Aorta (tissue), 5 donors: ENCODE measurements at regions not wholly inside any gene's neighbourhood (a gene's known extent, or its start where the extent isn't known, plus 50 kb on each side); places are given as distances from the start of the nearest gene placed in this dataset.
"Not testable (repeated sequence)": the region's sequence is repeated elsewhere in the genome, so short reads cannot be mapped to it uniquely, and the experiment has no call there.

Experiments used
- ATAC-seq: fragments of 200-7000 bp; cut with Tn5 transposase; one replicate; pipeline ENCODE4 v1.9.1; 2022; ENCODE audit warnings: moderate library complexity; ENCODE audit not compliant: low FRiP score
- DNase-seq, 2 donors: peaks; one replicate each; pipeline ENCODE4 v3.0.0-alpha.2; 2020
- H3K27ac ChIP-seq, 2 donors: one replicate each; pipeline ENCODE4 v1.5.1; 2013; ENCODE audit warnings: low read length in 2 of 2, mild to moderate bottlenecking in 2 of 2, moderate library complexity in 2 of 2, control low read depth in 1 of 2, inconsistent platforms in 1 of 2, low read depth in 1 of 2
- H3K27me3 ChIP-seq, 2 donors: one replicate each; pipeline ENCODE4 v1.6.1; 2013; ENCODE audit warnings: control low read depth in 1 of 2, low read length in 1 of 2, mild to moderate bottlenecking in 1 of 2, moderate library complexity in 1 of 2; ENCODE audit not compliant: insufficient read depth in 2 of 2, control insufficient read depth in 1 of 2
- H3K36me3 ChIP-seq, 2 donors: one replicate each; pipeline ENCODE4 v1.6.1; 2013; ENCODE audit warnings: control low read depth in 1 of 2, low read length in 1 of 2, mild to moderate bottlenecking in 1 of 2; ENCODE audit not compliant: insufficient read depth in 2 of 2, control insufficient read depth in 1 of 2
- H3K4me1 ChIP-seq, 2 donors: one replicate each; pipeline ENCODE4 v1.6.1; 2013; ENCODE audit warnings: low read length in 2 of 2, control low read depth in 1 of 2, mild to moderate bottlenecking in 1 of 2, moderate library complexity in 1 of 2; ENCODE audit not compliant: insufficient read depth in 2 of 2, control insufficient read depth in 1 of 2
- H3K4me3 ChIP-seq, 2 donors: one replicate each; pipeline ENCODE4 v1.5.1; 2013; ENCODE audit warnings: low read length in 2 of 2, control low read depth in 1 of 2, mild to moderate bottlenecking in 1 of 2
- H3K9me3 ChIP-seq: one replicate; pipeline ENCODE4 v1.6.1; 2013; ENCODE audit warnings: mild to moderate bottlenecking, low read length; ENCODE audit not compliant: control insufficient read depth
- WGBS, 2 donors: extraction: QIAGEN DNeasy Blood & Tissue Kit; methylation state at CpG; one replicate each; pipeline ENCODE4 v1.1.7; 2013; 5-methylcytosine and 5-hydroxymethylcytosine counted together
- intact Hi-C, 2 donors: fragments of 100-400 bp; cut with DNase I; formaldehyde crosslinking; loops; one replicate each; pipeline versions ENCODE4 v1.14.2 to v1.15.0; 2022
- donor health status: healthy with polysubstance abuse.
- donor health status: Bipolar disorder and iron deficiency.
- donor health status: DM: no; HTN: no; CAD: no.
- donor health status: DM: no; HTN: no; CAD: no.
- donor health status: DM: yes; HTN: yes; CAD: no.

DNA sequence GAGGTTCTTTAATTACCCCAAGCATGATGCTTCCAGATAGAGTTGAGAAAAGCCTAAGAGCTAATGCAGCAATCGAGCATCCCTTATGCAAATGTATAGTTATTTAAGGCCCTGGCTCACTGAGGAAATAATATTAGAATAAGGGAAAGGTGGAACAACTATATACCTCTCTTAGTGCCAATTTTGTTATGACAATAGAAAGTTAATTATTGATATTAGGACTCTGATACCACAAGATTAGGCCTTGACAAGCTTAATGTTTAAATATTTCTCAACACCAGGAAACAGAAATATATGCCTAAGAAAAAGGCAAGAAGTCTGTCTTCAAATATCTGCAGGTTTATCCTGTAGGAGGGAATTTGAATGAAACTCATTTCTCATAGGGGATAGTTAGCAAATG is 371.0 kb downstream of the PRELID2 start:
- no peak overlapping the region for H3K4me3 ChIP-seq
- peaks cover 0 to 6% of the 10 kb centered on the region in 2 donors for H3K4me1 ChIP-seq
- DNase-seq (no peak), ATAC-seq (no peak)
- 90 to 94% methylated on average over 1 of the region's 1 CpG for WGBS, 2 donors
- no peaks in the 10 kb centered on the region for H3K36me3 ChIP-seq
- intact Hi-C loops: no loop called here
- no peak overlapping the region for H3K27ac ChIP-seq
- H3K9me3 ChIP-seq: no peaks in the 10 kb centered on the region
- no peaks in the 10 kb centered on the region for H3K27me3 ChIP-seq

DNA sequence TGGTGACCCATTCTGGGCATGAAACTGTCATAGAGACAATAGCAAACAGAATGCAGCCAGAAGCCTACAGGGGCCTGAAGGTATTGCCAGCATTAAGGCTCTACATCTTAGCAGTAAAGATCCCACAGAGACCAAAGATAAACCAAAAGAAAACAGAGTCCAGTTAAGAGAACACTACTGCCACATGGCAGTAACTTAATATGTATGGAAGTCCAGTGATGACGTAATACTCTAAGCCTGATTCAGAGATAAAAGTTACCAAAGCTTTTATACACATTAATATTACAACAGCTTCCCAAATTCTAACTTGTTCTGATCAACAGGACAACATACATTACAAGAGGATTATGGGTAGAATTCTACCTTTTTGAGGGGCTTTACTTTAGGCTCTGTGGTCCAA is 371.5 kb downstream of the PRELID2 start:
- no peak overlapping the region for H3K27ac ChIP-seq
- H3K9me3 ChIP-seq: no peaks in the 10 kb centered on the region
- intact Hi-C loops: no loop called here
- H3K27me3 ChIP-seq: no peaks in the 10 kb centered on the region
- H3K36me3 ChIP-seq: no peaks in the 10 kb centered on the region
- WGBS, 2 donors: 62 to 65% methylated on average over 1 of the region's 1 CpG
- DNase-seq: no peak
- ATAC-seq: no peak
- H3K4me3 ChIP-seq: no peak overlapping the region
- H3K4me1 ChIP-seq: peaks cover 0 to 6% of the 10 kb centered on the region in 2 donors

DNA sequence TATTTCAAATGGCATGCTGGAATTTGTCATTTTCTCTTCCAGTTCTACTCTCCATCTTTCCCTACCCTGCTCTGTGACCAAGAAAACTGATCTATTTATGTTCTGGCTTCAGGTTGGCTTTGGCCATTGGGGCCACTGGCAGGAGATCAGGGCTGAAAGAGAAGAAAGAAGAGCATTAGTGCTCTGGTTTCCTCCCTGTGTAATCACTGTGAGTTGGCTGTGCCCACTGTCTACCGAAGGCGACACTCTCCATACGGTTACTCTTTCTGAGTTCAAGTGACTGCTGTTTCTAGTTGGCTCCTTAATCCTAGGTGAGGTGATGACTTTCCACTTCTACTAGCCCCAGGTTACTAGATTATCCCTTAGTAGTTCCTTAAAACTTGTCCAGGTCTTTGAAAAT is 372.6 kb downstream of the PRELID2 start:
- DNase-seq: no peak

DNA sequence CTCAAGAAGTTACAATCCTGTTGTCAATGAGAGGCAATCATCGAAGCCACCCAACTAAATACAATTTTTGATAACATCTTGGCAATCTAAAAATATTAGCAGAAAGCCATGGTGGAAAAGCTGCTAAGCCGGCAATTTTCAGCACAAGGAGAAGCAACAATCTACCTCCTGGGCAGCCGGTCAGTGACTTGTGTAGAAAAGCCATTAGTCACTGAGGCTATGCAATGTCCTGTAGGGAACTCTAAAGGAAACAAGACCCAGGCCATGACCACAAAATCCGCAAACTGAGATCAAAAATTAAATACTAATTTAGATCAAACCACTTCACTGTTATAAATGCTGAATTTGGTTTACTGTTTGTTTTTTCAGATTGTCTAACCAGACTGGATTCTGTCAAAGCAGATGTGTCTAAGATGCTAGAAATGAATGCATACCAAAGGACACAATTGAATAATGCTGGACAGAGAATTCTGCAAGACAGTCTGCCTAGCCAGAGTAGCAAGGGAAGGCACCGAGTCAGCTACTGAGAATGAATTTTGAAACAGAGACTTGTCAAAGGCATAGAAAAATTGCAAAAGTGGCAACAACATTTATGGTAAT is 384.8 kb downstream of the PRELID2 start:
- Histone ChIP-seq H3K9me3 (no peaks in the 10 kb centered on the region), H3K27me3 (no peaks in the 10 kb centered on the region), H3K4me1 (no peaks in the 10 kb centered on the region), H3K36me3 (no peaks in the 10 kb centered on the region), H3K27ac (no peak overlapping the region), H3K4me3 (no peak overlapping the region)
- ATAC-seq: no peak
- 76 to 77% methylated on average over 5 of the region's 5 CpGs for WGBS, 2 donors
- no peak for DNase-seq
- intact Hi-C loops: no loop called here

More for the DNA sequence above, 372.6 kb downstream of the PRELID2 start:
- Histone ChIP-seq H3K36me3 (no peaks in the 10 kb centered on the region), H3K4me3 (no peak overlapping the region), H3K27me3 (no peaks in the 10 kb centered on the region), H3K9me3 (no peaks in the 10 kb centered on the region), H3K4me1 (peaks cover 0 to 6% of the 10 kb centered on the region in 2 donors), H3K27ac (no peak overlapping the region)
- ATAC-seq: no peak
- intact Hi-C loops: no loop called here
- 90 to 97% methylated on average over 3 of the region's 3 CpGs for WGBS, 2 donors

DNA sequence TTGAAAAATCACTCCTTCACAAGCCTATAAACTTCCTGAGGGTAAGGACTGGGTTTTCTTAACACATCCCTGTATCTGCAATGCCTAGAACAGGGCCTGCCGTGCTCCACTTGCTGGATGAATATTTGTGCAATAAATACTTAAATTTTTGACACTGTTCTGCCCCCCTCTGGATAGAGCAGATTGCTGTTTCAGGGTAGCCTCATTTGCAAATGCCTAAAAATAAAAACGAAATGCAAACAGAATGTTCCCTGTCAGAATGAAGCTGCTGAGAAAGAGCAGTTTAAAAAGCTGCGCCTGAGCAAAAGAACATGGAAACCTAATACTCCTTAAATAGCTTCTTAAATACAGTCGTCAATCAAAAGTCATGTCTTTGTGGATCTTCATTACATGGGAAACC is 385.3 kb downstream of the PRELID2 start:
- no peak for ATAC-seq
- Histone ChIP-seq H3K4me3 (no peak overlapping the region), H3K27me3 (no peaks in the 10 kb centered on the region), H3K27ac (no peak overlapping the region), H3K36me3 (no peaks in the 10 kb centered on the region), H3K4me1 (no peaks in the 10 kb centered on the region), H3K9me3 (no peaks in the 10 kb centered on the region)
- 43 to 53% methylated on average over 4 of the region's 4 CpGs for WGBS, 2 donors
- intact Hi-C loops: no loop called here
- DNase-seq: no peak

DNA sequence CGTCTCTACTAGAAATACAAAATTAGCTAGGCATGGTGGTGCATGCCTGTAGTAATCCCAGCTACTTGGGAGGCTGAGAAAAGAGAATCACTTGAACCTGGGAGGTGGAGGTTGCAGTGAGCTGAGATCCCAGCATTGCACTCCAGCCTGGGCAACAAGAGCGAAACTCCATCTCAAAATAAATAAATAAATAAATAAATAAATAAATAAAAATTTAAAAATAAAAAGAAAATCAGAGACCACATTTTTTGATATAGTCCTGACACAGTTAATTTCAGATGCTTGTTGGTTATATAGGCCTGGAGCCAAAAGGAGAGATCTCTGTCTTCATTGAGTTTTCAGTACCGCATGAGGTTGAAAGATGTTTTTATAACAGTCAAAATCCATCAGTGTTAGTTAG is 388.3 kb downstream of the PRELID2 start:
- H3K27me3 ChIP-seq, DNase-seq, H3K4me1 ChIP-seq, intact Hi-C loops, H3K9me3 ChIP-seq, H3K36me3 ChIP-seq, ATAC-seq, H3K4me3 ChIP-seq, H3K27ac ChIP-seq: not testable (repeated sequence)
- WGBS, 2 donors: 83 to 88% methylated on average over 3 of the region's 3 CpGs

DNA sequence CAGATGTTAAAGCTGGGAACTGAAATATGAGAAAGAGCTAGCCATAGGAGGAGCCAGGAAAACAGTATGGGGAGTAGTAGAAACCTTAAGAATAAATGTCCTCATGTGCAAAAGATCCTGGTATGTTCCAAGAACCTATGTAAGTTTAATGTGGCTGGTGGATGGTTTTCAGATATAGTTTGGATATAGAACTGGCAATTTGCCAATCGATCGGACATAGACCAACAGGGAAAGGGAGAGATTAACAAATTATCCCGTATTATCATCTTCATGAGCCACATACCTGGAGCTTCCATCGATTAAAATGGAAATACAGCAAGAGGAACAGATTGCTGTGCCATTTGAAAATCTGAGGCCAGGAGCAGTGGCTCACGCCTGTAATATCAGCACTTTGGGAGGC is 388.7 kb downstream of the PRELID2 start:
- no peaks in the 10 kb centered on the region for H3K4me1 ChIP-seq
- DNase-seq (no peak), ATAC-seq (no peak)
- H3K9me3 ChIP-seq: no peaks in the 10 kb centered on the region
- no peaks in the 10 kb centered on the region for H3K36me3 ChIP-seq
- intact Hi-C loops: no loop called here
- WGBS, 2 donors: 88 to 92% methylated on average over 5 of the region's 5 CpGs
- no peaks in the 10 kb centered on the region for H3K27me3 ChIP-seq
- H3K4me3 ChIP-seq: no peak overlapping the region
- H3K27ac ChIP-seq: no peak overlapping the region

DNA sequence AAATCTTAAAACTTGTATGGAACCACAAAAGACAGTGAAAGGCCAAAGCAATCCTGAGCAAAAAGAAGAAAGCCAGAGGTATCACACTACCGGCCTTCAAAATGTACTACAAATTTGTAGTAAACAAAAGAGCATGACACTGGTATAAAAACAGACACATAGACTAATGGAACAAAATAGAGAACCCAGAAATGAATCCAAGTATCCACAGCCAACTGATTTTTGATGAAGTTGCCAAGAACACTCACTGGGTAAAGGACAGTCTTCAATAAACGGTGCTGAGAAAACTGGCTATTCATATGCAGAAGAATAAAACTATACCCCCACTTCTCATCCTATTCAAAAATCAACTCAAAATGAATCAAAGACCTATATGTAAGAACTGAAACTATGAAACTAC is 390.1 kb downstream of the PRELID2 start:
- no peak for ATAC-seq
- intact Hi-C loops: no loop called here
- H3K9me3 ChIP-seq: no peaks in the 10 kb centered on the region

DNA sequence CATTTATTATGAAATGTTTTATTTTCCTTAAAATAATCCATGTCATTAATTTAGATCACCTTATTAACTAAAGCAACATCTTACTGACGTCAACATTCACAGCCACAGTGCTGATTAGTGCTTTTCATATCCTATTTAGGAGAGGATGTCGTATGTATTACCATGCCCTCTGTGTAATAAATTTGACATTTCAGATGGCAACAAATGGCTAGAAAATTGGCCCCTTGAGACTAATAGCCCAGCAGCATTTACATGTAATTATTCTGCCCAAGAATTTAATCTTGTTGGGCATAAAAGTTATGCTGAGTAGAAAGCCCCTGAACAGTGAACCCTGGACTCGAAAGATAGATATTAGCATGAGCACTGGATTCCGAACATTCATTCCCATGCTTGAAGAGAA is 391.2 kb downstream of the PRELID2 start:
- WGBS, 2 donors: 78 to 88% methylated on average over 4 of the region's 4 CpGs
- no peak for DNase-seq
- no peaks in the 10 kb centered on the region for H3K4me1 ChIP-seq
- peaks cover under 1% of the 10 kb centered on the region for H3K9me3 ChIP-seq
- intact Hi-C loops: no loop called here
- H3K36me3 ChIP-seq: peaks cover 0 to under 1% of the 10 kb centered on the region in 2 donors
- H3K27me3 ChIP-seq: no peaks in the 10 kb centered on the region
- no peak overlapping the region for H3K27ac ChIP-seq
- ATAC-seq: no peak
- H3K4me3 ChIP-seq: no peak overlapping the region

More for the DNA sequence above, 390.1 kb downstream of the PRELID2 start:
- Histone ChIP-seq H3K4me1 (no peaks in the 10 kb centered on the region), H3K27ac (no peak overlapping the region), H3K4me3 (no peak overlapping the region), H3K36me3 (no peaks in the 10 kb centered on the region), H3K27me3 (no peaks in the 10 kb centered on the region)
- no peak for DNase-seq
- 57% methylated on average over 2 of the region's 2 CpGs for WGBS, 2 donors
